Loucy (cell line): ENCODE measurements at regions not wholly inside any gene's neighbourhood (a gene's known extent, or its start where the extent isn't known, plus 50 kb on each side); places are given as distances from the start of the nearest gene placed in this dataset.

ENCODE experiments used
- H2AFZ ChIP-seq: fragments of 200-600 bp; sonication (generic); 2 replicates; pipeline ENCODE4 v1.6.0; 2016; ENCODE audit warnings: antibody characterized with exemption, mild to moderate bottlenecking, low read length, moderate library complexity
- H3F3A ChIP-seq: fragments of 200-600 bp; 2 replicates; pipeline ENCODE4 v1.6.0; 2016; ENCODE audit warnings: antibody characterized with exemption, low read depth, mild to moderate bottlenecking
- H3K27me3 ChIP-seq: fragments of 200-600 bp; sonication (generic); 2 replicates; pipeline ENCODE4 v1.6.1; 2014; ENCODE audit warnings: low read length, mild to moderate bottlenecking; ENCODE audit not compliant: insufficient read depth, poor library complexity, severe bottlenecking
- H3K36me3 ChIP-seq: fragments of 200-600 bp; sonication (generic); 2 replicates; pipeline ENCODE4 v1.6.1; 2016; ENCODE audit warnings: low read length; ENCODE audit not compliant: insufficient read depth
- H3K4me1 ChIP-seq: fragments of 200-600 bp; sonication (generic); 2 replicates; pipeline ENCODE4 v1.5.1; 2014; ENCODE audit warnings: low read length, mild to moderate bottlenecking; ENCODE audit not compliant: insufficient read depth, poor library complexity, severe bottlenecking
- H3K4me2 ChIP-seq: fragments of 200-600 bp; sonication (generic); 2 replicates; pipeline ENCODE4 v1.6.0; 2014; ENCODE audit warnings: antibody characterized with exemption, low read length, low read depth, mild to moderate bottlenecking; ENCODE audit not compliant: poor library complexity, severe bottlenecking
- H3K4me3 ChIP-seq: fragments of 200-600 bp; sonication (generic); 2 replicates; pipeline ENCODE4 v1.5.1; 2014; ENCODE audit warnings: low read length, mild to moderate bottlenecking, mixed read lengths; ENCODE audit not compliant: poor library complexity, severe bottlenecking
- H3K79me2 ChIP-seq: fragments of 200-600 bp; sonication (generic); 2 replicates; pipeline ENCODE4 v1.6.1; 2014; ENCODE audit warnings: low read length; ENCODE audit not compliant: insufficient read depth
- H3K9ac ChIP-seq: fragments of 200-600 bp; sonication (generic); 2 replicates; pipeline ENCODE4 v1.6.0; 2014; ENCODE audit warnings: mild to moderate bottlenecking, low read depth, low read length, moderate library complexity; ENCODE audit not compliant: poor library complexity, severe bottlenecking
- H3K9me2 ChIP-seq: fragments of 200-600 bp; sonication (generic); replicated peaks from 2 replicates; pipeline ENCODE4 v1.6.1; 2016; ENCODE audit warnings: low read depth, low read length, mixed read lengths
- H3K9me3 ChIP-seq: fragments of 200-600 bp; sonication (generic); 2 replicates; pipeline ENCODE4 v1.6.1; 2014; ENCODE audit warnings: mild to moderate bottlenecking, antibody characterized with exemption, low read length, low read depth; ENCODE audit not compliant: insufficient read depth
- H4K20me1 ChIP-seq: fragments of 200-600 bp; sonication (generic); 2 replicates; pipeline ENCODE4 v1.6.0; 2014; ENCODE audit warnings: antibody characterized with exemption, low read length, mild to moderate bottlenecking; ENCODE audit not compliant: insufficient read depth, poor library complexity, severe bottlenecking
- CTCF ChIP-seq: fragments of 200-600 bp; sonication (generic); conservative IDR thresholded peaks from 2 replicates; pipeline ENCODE4 v1.5.1; 2014; ENCODE audit warnings: mild to moderate bottlenecking, antibody characterized with exemption, low read length
- EZH2phosphoT487 ChIP-seq: fragments of 200-600 bp; IDR thresholded peaks from 2 replicates; pipeline ENCODE4 v1.6.1; 2018; ENCODE audit warnings: antibody characterized with exemption, mild to moderate bottlenecking, moderate library complexity, borderline replicate concordance

DNA sequence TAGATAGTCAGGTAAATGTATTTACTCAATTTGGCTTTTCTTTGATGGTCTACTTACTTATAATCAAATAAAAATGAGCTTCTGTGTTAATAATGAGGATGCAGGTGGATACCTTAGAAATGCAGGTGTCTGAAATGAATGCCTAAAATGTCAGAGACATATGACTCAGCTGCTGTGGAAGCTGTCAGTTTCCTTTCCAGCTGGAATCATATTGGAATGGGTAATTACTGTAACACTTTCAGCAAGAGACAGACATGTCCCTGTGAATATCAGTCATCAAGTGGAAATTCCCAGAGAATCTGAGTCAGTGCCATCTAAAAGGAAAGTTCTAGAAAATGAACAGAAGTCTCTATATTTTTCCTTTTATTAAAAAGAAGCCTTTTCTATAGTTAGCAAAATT lies 783.0 kb upstream of the AADAT start:
- Histone ChIP-seq H3K9ac (no peak overlapping the region), H3K79me2 (no peaks in the 10 kb centered on the region), H3F3A (no peaks in the 10 kb centered on the region), H3K4me3 (no peak overlapping the region), H3K36me3 (no peaks in the 10 kb centered on the region), H3K9me3 (no peaks in the 10 kb centered on the region), H2AFZ (no peak overlapping the region), H3K4me2 (no peak overlapping the region), H4K20me1 (no peaks in the 10 kb centered on the region), H3K4me1 (no peaks in the 10 kb centered on the region), H3K27me3 (no peaks in the 10 kb centered on the region), H3K9me2 (no peaks in the 10 kb centered on the region)
- no peak for TF ChIP-seq EZH2phosphoT487
- no peak for TF ChIP-seq CTCF

GRCh38 chr4:170868170-170868569 lies 778.4 kb upstream of the AADAT start:
- no peak for TF ChIP-seq EZH2phosphoT487
- no peak overlapping the region for H3K4me2 ChIP-seq
- no peaks in the 10 kb centered on the region for H3K9me2 ChIP-seq
- H3K9ac ChIP-seq: no peak overlapping the region
- H3K4me3 ChIP-seq: no peak overlapping the region
- H3K36me3 ChIP-seq: no peaks in the 10 kb centered on the region
- H4K20me1 ChIP-seq: no peaks in the 10 kb centered on the region
- H3K4me1 ChIP-seq: no peaks in the 10 kb centered on the region
- no peak overlapping the region for H2AFZ ChIP-seq
- no peaks in the 10 kb centered on the region for H3F3A ChIP-seq
- no peaks in the 10 kb centered on the region for H3K9me3 ChIP-seq
- no peaks in the 10 kb centered on the region for H3K79me2 ChIP-seq
- no peaks in the 10 kb centered on the region for H3K27me3 ChIP-seq

DNA sequence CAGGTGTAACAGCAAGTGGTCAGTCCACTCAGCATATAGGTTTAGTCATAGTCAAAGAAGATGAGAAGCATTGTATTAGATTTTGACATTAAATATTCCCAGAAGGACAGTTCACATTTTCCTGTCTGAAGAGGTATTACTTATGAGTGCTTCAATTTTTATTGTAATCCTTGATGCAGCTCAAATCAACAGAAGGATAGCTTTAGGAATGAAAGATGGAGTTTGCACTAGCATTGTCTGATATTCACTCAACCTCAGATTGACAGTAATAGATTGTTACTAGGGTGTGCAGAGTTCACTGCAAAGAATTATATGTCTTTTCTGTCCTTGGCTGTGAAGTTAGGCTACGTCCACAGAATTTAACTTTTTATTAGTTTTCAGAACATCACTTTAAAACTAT lies 764.3 kb upstream of the AADAT start:
- Histone ChIP-seq H3K4me1 (no peaks in the 10 kb centered on the region), H2AFZ (peak overlapping the region; percentile 22; the same call in 1 of the 2 replicates), H3K4me3 (no peak overlapping the region), H3K4me2 (no peak overlapping the region), H3K79me2 (no peaks in the 10 kb centered on the region), H3F3A (no peaks in the 10 kb centered on the region), H3K9me2 (no peaks in the 10 kb centered on the region; the same call in 1 of the 2 replicates), H3K9me3 (no peaks in the 10 kb centered on the region), H3K9ac (no peak overlapping the region), H3K36me3 (no peaks in the 10 kb centered on the region), H3K27me3 (no peaks in the 10 kb centered on the region), H4K20me1 (no peaks in the 10 kb centered on the region)
- TF ChIP-seq CTCF (no peak), EZH2phosphoT487 (no peak)

- Histone ChIP-seq H3K9ac (no peak overlapping the region), H3K4me3 (no peak overlapping the region), H3K4me2 (no peak overlapping the region), H4K20me1 (no peaks in the 10 kb centered on the region), H3K9me3 (no peaks in the 10 kb centered on the region), H3K9me2 (no peaks in the 10 kb centered on the region; the same call in 1 of the 2 replicates), H3K4me1 (no peaks in the 10 kb centered on the region), H3K36me3 (no peaks in the 10 kb centered on the region), H2AFZ (peak overlapping the region; percentile 22; the same call in 1 of the 2 replicates), H3F3A (no peaks in the 10 kb centered on the region), H3K27me3 (no peaks in the 10 kb centered on the region), H3K79me2 (no peaks in the 10 kb centered on the region)
- TF ChIP-seq CTCF: peak; percentile 97
- no peak for TF ChIP-seq EZH2phosphoT487
Observed at GRCh38 chr4:170853422-170854021, 763.8 kb upstream of the AADAT start.
